Nephron (organoid): ENCODE measurements at regions not wholly inside any gene's neighbourhood (a gene's known extent, or its start where the extent isn't known, plus 50 kb on each side); places are given as distances from the start of the nearest gene placed in this dataset.
A peak's percentile ranks its signal among the peaks of the same experiment; 100 is the strongest.

Experiments
- H3K27ac Mint-ChIP-seq, 3 experiments: 2 replicates each; pipeline ENCODE4 v1.8.0; 2020; ENCODE audit warnings: mixed read lengths in 3 of 3, mild to moderate bottlenecking in 2 of 3, moderate library complexity in 1 of 3
- H3K27me3 Mint-ChIP-seq: 2 replicates; pipeline ENCODE4 v1.8.0; 2021; ENCODE audit warnings: low read depth, mild to moderate bottlenecking, moderate library complexity, mixed read lengths
- H3K36me3 Mint-ChIP-seq: 2 replicates; pipeline ENCODE4 v1.8.0; 2020; ENCODE audit warnings: low read depth, mixed read lengths
- H3K4me1 Mint-ChIP-seq: 2 replicates; pipeline ENCODE4 v1.8.0; 2020; ENCODE audit warnings: mixed read lengths
- H3K4me3 Mint-ChIP-seq, 3 experiments: 2 replicates each; pipeline ENCODE4 v1.8.0; 2020; ENCODE audit warnings: mild to moderate bottlenecking in 3 of 3, mixed read lengths in 3 of 3, moderate library complexity in 2 of 3
- H3K9me3 Mint-ChIP-seq: 2 replicates; pipeline ENCODE4 v1.8.0; 2020; ENCODE audit warnings: mixed read lengths
- TF ChIP-seq, protein P1 (sequence below), 3 experiments: fragments of 200-600 bp; sonication (generic); IDR thresholded peaks; one replicate each; pipeline ENCODE4 v1.5.0; 2021; ENCODE audit warnings: antibody characterized with exemption in 3 of 3; ENCODE audit not compliant: unreplicated experiment in 3 of 3

DNA sequence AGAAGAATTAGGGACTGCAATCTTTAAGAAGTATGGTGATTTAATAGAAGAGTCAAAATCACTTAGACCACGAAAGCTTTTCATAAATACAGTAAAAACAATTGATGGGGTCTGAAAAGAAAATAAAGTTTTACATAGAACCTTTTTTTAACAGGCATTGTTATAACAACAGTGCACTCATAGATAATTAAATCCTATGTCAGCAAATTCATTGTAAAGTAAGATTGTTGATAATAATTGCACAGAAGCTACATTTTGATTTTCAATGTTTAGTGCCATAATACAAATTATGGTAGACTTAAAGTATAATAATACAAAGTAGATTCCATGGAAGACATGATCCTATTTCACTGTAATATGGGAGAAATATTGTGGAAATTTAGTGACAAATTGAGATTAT lies 130.7 kb upstream of the FSIP2 start:
- no peaks in the 10 kb centered on the region for H3K27me3 Mint-ChIP-seq
- H3K36me3 Mint-ChIP-seq, result peaks cover 4% of the 10 kb centered on the region
- no peak overlapping the region for H3K4me3 Mint-ChIP-seq
- peak overlapping the region in 1 of 3 experiments; percentile 87 for H3K27ac Mint-ChIP-seq
- H3K9me3 Mint-ChIP-seq, result peaks cover under 1% of the 10 kb centered on the region
- TF ChIP-seq, protein P1, sequence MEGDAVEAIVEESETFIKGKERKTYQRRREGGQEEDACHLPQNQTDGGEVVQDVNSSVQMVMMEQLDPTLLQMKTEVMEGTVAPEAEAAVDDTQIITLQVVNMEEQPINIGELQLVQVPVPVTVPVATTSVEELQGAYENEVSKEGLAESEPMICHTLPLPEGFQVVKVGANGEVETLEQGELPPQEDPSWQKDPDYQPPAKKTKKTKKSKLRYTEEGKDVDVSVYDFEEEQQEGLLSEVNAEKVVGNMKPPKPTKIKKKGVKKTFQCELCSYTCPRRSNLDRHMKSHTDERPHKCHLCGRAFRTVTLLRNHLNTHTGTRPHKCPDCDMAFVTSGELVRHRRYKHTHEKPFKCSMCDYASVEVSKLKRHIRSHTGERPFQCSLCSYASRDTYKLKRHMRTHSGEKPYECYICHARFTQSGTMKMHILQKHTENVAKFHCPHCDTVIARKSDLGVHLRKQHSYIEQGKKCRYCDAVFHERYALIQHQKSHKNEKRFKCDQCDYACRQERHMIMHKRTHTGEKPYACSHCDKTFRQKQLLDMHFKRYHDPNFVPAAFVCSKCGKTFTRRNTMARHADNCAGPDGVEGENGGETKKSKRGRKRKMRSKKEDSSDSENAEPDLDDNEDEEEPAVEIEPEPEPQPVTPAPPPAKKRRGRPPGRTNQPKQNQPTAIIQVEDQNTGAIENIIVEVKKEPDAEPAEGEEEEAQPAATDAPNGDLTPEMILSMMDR (IDR thresholded peaks at IDR 0.05; ENCODE audit: unreplicated experiment in 3 of 3), result no peak
- no peaks in the 10 kb centered on the region for H3K4me1 Mint-ChIP-seq

- H3K4me3 Mint-ChIP-seq, result no peak overlapping the region
- peaks cover 3% of the 10 kb centered on the region for H3K9me3 Mint-ChIP-seq
- peak overlapping the region; percentile 55 to 87 (median 71) for H3K27ac Mint-ChIP-seq
- no peaks in the 10 kb centered on the region for H3K4me1 Mint-ChIP-seq
- TF ChIP-seq, protein P1 (IDR thresholded peaks at IDR 0.05; ENCODE audit: unreplicated experiment in 3 of 3), result peak; percentile 19 to 34 (median 32)
- H3K36me3 Mint-ChIP-seq, result peaks cover 10% of the 10 kb centered on the region
- no peaks in the 10 kb centered on the region for H3K27me3 Mint-ChIP-seq
Measured at GRCh38 chr2:185608799-185609198, 129.8 kb upstream of the FSIP2 start.

DNA sequence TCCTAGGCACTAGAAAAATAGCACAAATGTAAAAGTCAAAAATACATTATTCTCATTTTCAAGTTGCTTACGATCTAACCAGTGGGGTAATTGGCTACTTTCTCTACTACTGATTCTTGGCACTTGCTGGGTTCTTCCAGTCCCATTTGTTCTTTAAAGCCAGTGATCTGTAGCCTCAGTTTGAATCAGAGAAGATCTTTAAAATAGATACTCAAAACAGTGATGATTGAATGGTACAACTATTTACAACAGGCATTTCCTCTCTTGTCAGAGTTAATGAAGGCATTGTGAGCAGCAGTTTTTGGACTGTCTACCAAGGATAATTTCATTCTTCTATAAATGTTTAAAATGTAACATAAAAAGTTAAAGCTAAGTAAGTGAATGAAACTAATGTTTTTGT lies 128.3 kb upstream of the FSIP2 start:
- H3K4me1 Mint-ChIP-seq, result no peaks in the 10 kb centered on the region
- peaks cover 8% of the 10 kb centered on the region for H3K9me3 Mint-ChIP-seq
- peaks cover 10% of the 10 kb centered on the region for H3K36me3 Mint-ChIP-seq
- TF ChIP-seq, protein P1 (IDR thresholded peaks at IDR 0.05; ENCODE audit: unreplicated experiment in 3 of 3), result no peak
- H3K4me3 Mint-ChIP-seq, result no peak overlapping the region
- H3K27ac Mint-ChIP-seq, result peak overlapping the region in 1 of 3 experiments; percentile 1
- no peaks in the 10 kb centered on the region for H3K27me3 Mint-ChIP-seq

GRCh38 chr2:185618625-185619024 lies 120.0 kb upstream of the FSIP2 start:
- Mint-ChIP-seq H3K36me3 (peaks cover 13% of the 10 kb centered on the region), H3K4me1 (no peaks in the 10 kb centered on the region)
- TF ChIP-seq, protein P1 (IDR thresholded peaks at IDR 0.05; ENCODE audit: unreplicated experiment in 3 of 3), result no peak

GRCh38 chr2:185625604-185626003 lies 113.0 kb upstream of the FSIP2 start:
- H3K36me3 Mint-ChIP-seq, result no peaks in the 10 kb centered on the region
- H3K27ac Mint-ChIP-seq, result no peak overlapping the region
- H3K9me3 Mint-ChIP-seq, result peaks cover 2% of the 10 kb centered on the region
- H3K4me1 Mint-ChIP-seq, result no peaks in the 10 kb centered on the region
- H3K27me3 Mint-ChIP-seq, result no peaks in the 10 kb centered on the region
- TF ChIP-seq, protein P1 (IDR thresholded peaks at IDR 0.05; ENCODE audit: unreplicated experiment in 3 of 3), result no peak
- no peak overlapping the region for H3K4me3 Mint-ChIP-seq

More at GRCh38 chr2:185618625-185619024, 120.0 kb upstream of the FSIP2 start:
- Mint-ChIP-seq H3K9me3 (peaks cover 12% of the 10 kb centered on the region), H3K27ac (no peak overlapping the region), H3K4me3 (no peak overlapping the region), H3K27me3 (no peaks in the 10 kb centered on the region)

DNA sequence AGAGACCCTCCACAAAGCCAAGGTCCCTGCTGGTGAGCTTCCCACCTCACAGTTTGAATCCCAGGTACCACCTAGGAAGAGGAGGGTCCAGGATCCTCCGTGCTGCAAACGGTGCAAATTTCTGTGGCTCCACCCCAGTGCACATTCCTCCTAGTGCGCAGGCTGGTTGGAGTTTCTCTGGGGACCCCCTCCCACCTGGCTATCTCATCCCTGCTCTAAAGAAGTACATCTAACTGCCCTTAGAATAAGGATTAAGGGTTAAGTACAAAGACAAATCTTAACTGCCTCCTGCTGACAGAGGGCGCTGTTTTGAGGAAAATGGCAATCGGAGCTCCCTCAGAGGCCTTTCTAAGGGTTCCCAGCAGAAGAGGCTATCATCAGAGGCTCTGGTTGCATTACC lies 109.6 kb upstream of the FSIP2 start:
- Mint-ChIP-seq H3K9me3 (peaks cover 2% of the 10 kb centered on the region), H3K4me3 (no peak overlapping the region), H3K27me3 (no peaks in the 10 kb centered on the region), H3K36me3 (no peaks in the 10 kb centered on the region), H3K4me1 (no peaks in the 10 kb centered on the region), H3K27ac (no peak overlapping the region)
- TF ChIP-seq, protein P1 (IDR thresholded peaks at IDR 0.05; ENCODE audit: unreplicated experiment in 3 of 3), result no peak
